ENCODE measurements at regions not wholly inside any gene's neighbourhood (a gene's known extent, or its start where the extent isn't known, plus 50 kb on each side); places are given as distances from the start of the nearest gene placed in this dataset.

DNA sequence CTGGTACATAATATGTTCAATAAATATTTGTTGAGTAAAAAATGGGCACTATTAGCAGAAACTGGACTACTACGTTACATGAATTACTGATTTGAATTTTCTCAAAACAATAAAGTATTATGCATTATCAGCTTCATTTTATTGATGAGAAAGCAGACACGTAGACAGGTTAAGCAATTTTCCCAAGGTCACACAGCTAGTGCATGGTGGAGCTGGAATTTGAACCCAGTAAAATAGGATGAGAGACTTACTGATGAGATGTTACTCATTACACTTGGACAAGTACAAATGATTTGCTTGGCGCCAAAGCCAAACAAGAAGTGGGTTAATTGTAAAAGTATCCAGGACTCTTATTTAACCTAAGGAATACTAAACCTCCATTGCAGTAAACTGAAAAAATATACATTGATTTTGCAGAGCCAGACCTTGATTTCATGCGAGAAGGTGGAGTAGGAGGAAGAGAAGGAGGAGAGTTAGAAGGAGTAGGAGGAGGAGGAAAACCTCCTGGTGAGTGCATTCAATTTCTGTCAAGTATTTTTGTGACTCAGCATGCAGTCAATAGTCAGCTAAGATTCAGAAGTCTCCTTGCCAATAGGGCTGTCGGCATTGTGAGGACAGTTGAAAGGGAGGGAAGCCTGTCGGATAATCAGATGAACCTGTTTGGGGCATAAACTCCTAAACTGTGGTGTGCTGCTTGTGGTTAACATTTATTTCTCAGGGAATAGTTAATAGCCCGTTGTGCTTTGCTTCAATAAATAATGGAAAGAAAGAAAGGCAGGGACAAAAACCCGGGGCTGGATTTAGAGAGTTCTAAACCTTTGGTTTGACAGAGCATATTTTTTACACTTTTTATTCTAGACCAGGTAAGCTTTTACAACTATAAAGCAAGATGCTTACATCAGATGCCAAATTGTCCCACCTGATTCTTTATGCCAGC lies 77.0 kb upstream of the TACR1 start:
- no peak for DNase-seq

- DNase-seq: no peak
Measured at GRCh38 chr2:75274936-75275335, 75.6 kb upstream of the TACR1 start.

DNA sequence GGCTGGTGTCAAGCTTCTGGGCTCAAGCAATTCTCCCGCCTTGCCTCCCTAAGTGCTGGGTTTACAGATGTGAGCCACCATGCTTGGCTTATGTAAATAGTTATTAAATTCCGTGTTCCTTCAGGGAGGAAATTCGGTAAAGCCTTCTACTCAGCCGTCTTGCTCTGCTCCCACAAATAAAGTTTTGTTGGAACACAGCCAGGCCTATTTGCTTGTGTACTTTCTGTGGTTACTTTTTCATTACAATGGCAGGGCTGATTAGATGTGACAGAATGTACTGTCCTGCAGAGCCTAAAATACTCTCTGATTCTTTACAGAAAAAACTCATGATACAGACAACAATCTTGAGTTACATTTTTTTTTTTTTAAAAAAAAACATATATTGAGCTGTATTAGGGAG lies 68.8 kb upstream of the TACR1 start:
- no peak for DNase-seq

DNA sequence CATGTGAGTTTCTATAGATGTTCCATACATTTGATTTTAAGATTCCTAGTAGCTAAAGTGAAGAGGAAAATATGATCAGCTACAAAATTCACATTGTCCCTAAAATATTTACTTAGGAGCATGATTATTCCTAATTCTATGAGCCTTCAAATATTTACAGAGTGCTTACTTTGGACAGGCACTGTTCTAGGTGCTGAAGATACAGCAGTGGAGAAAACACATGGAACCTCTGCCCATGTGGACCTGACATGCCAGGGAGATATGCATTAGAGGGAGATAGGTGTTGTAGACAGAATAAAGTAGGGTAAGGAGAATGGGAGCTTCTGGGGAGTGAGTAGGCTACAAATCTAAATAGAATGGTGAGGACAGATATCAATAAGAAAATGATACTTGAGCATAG lies 62.6 kb upstream of the TACR1 start:
- no peak for DNase-seq

GRCh38 chr2:75260946-75261345 lies 61.6 kb upstream of the TACR1 start:
- DNase-seq: no peak

DNA sequence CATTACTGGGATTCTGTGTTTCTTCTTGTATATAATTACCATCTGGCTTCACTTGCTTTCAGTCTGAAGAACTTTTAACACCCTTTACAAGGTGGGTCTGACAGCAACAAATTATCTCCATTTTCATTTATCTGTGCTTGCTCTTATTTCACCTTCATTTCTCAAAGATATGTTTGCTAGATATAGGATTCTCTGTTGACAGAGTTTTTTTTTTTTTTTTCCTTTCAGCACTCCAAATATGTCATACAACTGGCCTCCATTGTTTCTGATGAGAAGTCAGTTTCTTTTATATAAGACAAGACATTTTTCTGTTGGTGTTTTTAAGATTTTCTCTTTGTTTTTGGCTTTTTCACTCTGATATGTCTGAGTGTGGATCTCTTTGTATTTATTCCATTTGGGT lies 59.3 kb upstream of the TACR1 start:
- DNase-seq: no peak

DNA sequence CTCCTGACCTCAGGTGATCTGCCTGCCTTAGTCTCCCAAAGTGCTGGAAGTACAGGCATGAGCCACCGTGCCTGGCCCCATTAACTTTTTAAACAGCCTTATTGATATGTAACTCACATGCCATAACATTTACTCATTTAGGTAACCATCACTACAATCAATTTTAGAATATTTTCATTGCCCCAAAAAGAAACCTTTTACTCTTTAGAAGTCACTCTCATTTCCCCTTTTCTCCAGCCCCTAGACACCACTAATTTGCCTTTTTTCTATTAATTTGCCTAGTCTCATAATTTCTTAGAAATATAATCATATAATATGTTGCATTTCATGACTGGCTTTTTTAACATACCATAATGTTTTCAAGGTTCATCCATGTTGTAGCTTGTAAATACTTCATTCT lies 57.2 kb upstream of the TACR1 start:
- DNase-seq: no peak

DNA sequence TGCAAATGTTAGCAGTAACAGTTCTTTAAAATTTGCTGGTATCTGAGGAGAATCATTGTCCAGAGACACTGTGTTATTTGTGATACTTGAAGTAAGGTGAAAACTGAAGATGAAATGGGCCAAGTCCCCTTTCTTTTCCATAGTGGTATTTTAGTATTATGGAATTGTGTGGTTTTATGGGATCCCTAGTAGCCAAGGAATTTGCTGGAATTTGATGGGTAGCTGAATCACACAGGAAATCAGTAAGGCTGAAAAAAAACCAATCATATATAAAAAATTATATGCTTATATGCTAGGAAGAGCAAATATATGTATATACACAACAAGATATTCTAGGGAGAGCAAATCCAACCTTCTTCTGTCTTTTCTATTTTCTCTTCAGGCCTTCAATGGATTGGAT lies 54.2 kb upstream of the TACR1 start:
- no peak for DNase-seq

- no peak for DNase-seq
Measured at GRCh38 chr2:75251896-75252295, 52.6 kb upstream of the TACR1 start.

Data from NCI-H2081 treated with DMSO at 0.1 percent for 48 hours (cell line).